CD4-positive, alpha-beta T cell treated with Interferon gamma for 1 hour (primary cell): ENCODE measurements at regions not wholly inside any gene's neighbourhood (a gene's known extent, or its start where the extent isn't known, plus 50 kb on each side); places are given as distances from the start of the nearest gene placed in this dataset.

Source experiments
- DNase-seq: peaks from one replicate; pipeline ENCODE4 v3.0.0-alpha.2; 2020

GRCh38 chr13:47826471-47826870, 174.6 kb downstream of the SUCLA2 start:
- no peak for DNase-seq

GRCh38 chr13:47822036-47822435, 179.0 kb downstream of the SUCLA2 start:
- no peak for DNase-seq

GRCh38 chr13:47816831-47817230, 184.2 kb downstream of the SUCLA2 start:
- no peak for DNase-seq

- DNase-seq: no peak
Measured at GRCh38 chr13:47813718-47814117, 187.4 kb downstream of the SUCLA2 start.

GRCh38 chr13:47809411-47809810, 191.7 kb downstream of the SUCLA2 start:
- no peak for DNase-seq

GRCh38 chr13:47803131-47803530, 197.9 kb downstream of the SUCLA2 start:
- DNase-seq: no peak

- no peak for DNase-seq
Measured at GRCh38 chr13:47801555-47801954, 199.5 kb downstream of the SUCLA2 start.

GRCh38 chr13:47800593-47800992, 200.5 kb downstream of the SUCLA2 start:
- no peak for DNase-seq

- no peak for DNase-seq
Measured at GRCh38 chr13:47798906-47799305, 202.2 kb downstream of the SUCLA2 start.

GRCh38 chr13:47798194-47798593, 202.9 kb downstream of the SUCLA2 start:
- no peak for DNase-seq

GRCh38 chr13:47796816-47797215, 204.3 kb downstream of the SUCLA2 start:
- DNase-seq: no peak

- no peak for DNase-seq
Measured at GRCh38 chr13:47794963-47795362, 206.1 kb downstream of the SUCLA2 start.

GRCh38 chr13:47790755-47791154, 210.3 kb downstream of the SUCLA2 start:
- DNase-seq: no peak

- DNase-seq: no peak
Measured at GRCh38 chr13:47788844-47789243, 212.2 kb downstream of the SUCLA2 start.

GRCh38 chr13:47774671-47774994, 226.4 kb downstream of the SUCLA2 start:
- no peak for DNase-seq

GRCh38 chr13:47764817-47765216, 236.3 kb downstream of the SUCLA2 start:
- DNase-seq: no peak

- DNase-seq: no peak
Measured at GRCh38 chr13:47757466-47758080, 243.5 kb downstream of the SUCLA2 start.

- DNase-seq: no peak
Measured at GRCh38 chr13:47747901-47748300, 253.2 kb downstream of the SUCLA2 start.

- DNase-seq: no peak
Measured at GRCh38 chr13:47726394-47726793, 274.7 kb downstream of the SUCLA2 start.

- DNase-seq: no peak
Measured at GRCh38 chr13:47723898-47724297, 277.2 kb downstream of the SUCLA2 start.

GRCh38 chr13:47719164-47719563, 281.9 kb downstream of the SUCLA2 start:
- no peak for DNase-seq

- no peak for DNase-seq
Measured at GRCh38 chr13:47718556-47718955, 282.5 kb downstream of the SUCLA2 start.

- no peak for DNase-seq
Measured at GRCh38 chr13:47708386-47708785, 292.7 kb downstream of the SUCLA2 start.

GRCh38 chr13:47707414-47707813, 293.7 kb downstream of the SUCLA2 start:
- no peak for DNase-seq

GRCh38 chr13:47705185-47705584, 295.9 kb downstream of the SUCLA2 start:
- no peak for DNase-seq

GRCh38 chr13:47696674-47697073, 304.4 kb downstream of the SUCLA2 start:
- no peak for DNase-seq
